HG03139 (cell line): ENCODE measurements at regions not wholly inside any gene's neighbourhood (a gene's known extent, or its start where the extent isn't known, plus 50 kb on each side); places are given as distances from the start of the nearest gene placed in this dataset.
"Not testable (repeated sequence)": the region's sequence is repeated elsewhere in the genome, so short reads cannot be mapped to it uniquely, and the experiment has no call there.

Experiments
- ATAC-seq: cut with Tn5 transposase; IDR thresholded peaks from one replicate; pipeline ENCODE4 v1.9.1; 2021; ENCODE audit not compliant: unreplicated experiment

DNA sequence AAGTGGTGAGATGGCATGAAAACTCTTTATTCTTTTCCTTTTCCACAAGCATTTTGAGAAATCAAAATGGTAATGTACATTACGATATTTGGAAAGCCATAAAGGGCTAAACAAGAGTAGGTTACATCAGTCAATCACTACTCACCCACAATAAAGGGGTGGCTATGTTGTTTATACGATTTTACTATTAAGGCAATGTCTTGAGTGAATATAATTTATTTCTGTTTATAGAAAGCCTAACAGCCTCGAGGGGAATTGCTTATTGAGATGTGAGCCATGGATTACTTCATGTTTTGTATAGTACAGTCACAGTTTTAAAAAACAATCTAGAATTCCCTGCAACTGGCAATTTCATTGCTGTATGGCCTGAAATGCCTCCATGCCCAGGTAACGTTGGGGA lies 237.5 kb upstream of the RBBP8 start:
- ATAC-seq = no peak

DNA sequence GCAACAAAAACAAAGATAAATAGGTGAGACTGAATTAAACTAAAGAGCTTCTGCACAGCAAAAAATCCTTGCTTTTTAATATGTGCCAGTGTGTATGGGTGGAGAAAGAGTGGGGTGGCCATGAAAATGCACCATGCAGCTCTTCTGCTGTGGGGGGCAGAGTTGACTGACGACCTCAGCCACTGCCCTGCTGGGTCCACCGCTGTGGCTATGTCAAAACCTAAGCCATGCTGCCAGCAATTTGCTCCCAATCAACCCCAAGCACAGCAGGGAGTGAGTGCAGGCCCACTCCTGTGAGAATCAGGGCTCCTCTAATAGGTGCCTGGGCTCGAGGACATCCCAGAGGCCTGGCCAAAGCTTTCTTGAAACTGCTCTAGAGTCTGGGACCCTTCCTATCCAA lies 235.6 kb upstream of the RBBP8 start:
- ATAC-seq = no peak

DNA sequence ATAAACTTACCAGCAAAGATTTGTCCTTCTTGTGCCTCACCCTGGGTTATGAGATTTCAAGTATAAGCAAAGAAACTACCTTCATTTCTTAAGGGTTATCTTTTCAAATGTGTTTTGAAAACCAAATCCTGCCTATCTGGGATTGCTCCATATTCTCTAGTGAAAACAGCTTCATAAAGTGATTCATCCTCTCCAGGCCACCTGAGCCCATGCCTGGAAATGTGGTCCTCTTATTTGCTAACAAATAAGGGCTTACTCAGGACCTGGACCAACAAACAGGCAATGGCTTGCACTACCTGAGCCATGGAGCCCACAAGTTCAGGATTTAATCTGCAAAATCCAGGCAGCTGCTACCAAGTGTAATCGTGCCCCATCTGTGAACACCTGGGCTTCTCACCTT lies 234.4 kb upstream of the RBBP8 start:
- no peak for ATAC-seq

GRCh38 chr18:22699629-22700028 lies 233.5 kb upstream of the RBBP8 start:
- ATAC-seq = no peak

GRCh38 chr18:22700920-22701319 lies 232.2 kb upstream of the RBBP8 start:
- ATAC-seq = no peak

GRCh38 chr18:22701326-22701725 lies 231.8 kb upstream of the RBBP8 start:
- no peak for ATAC-seq

GRCh38 chr18:22701795-22702194 lies 231.3 kb upstream of the RBBP8 start:
- no peak for ATAC-seq

DNA sequence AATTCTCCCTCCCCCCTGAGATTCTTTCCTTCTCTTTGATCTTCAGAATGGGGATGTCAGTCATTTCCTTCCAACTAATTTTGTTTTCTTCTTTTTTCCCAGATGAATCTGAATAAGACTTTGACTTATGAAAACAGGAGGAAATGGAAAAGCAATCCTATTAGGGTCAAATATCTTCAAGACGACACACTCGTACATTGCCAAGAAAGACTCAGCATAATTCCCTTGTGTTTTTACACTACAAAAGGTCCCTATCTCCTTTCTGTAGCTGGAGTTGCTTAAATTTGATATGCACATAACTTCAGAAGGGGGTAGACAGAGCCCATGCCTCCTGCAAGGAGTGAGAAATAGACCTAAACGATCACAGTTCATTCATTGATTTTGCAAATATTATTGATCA lies 230.3 kb upstream of the RBBP8 start:
- no peak for ATAC-seq

GRCh38 chr18:22703883-22704585 lies 229.1 kb upstream of the RBBP8 start:
- ATAC-seq = no peak

- ATAC-seq = no peak
Observed at GRCh38 chr18:22704586-22704918, 228.6 kb upstream of the RBBP8 start.

DNA sequence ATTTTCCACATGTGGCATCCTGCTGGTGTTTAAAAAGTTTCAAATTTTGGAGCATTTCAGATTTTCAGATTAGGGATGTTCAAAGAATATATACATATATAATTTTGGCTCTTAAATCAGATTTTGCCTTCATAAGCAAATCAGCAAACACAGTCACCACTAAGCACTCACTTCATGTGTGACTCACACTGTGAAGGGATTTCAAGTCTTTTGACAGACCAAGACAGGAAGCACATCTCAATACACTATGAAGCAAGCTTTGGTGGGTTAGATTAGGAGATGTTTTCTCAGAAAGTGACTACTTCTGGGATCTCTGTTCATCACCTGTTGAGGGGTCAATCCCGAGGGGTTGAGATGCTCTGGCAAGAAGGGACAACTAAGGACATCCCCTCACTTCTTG lies 227.8 kb upstream of the RBBP8 start:
- ATAC-seq = no peak

GRCh38 chr18:22706025-22706424 lies 227.1 kb upstream of the RBBP8 start:
- not testable (repeated sequence) for ATAC-seq

DNA sequence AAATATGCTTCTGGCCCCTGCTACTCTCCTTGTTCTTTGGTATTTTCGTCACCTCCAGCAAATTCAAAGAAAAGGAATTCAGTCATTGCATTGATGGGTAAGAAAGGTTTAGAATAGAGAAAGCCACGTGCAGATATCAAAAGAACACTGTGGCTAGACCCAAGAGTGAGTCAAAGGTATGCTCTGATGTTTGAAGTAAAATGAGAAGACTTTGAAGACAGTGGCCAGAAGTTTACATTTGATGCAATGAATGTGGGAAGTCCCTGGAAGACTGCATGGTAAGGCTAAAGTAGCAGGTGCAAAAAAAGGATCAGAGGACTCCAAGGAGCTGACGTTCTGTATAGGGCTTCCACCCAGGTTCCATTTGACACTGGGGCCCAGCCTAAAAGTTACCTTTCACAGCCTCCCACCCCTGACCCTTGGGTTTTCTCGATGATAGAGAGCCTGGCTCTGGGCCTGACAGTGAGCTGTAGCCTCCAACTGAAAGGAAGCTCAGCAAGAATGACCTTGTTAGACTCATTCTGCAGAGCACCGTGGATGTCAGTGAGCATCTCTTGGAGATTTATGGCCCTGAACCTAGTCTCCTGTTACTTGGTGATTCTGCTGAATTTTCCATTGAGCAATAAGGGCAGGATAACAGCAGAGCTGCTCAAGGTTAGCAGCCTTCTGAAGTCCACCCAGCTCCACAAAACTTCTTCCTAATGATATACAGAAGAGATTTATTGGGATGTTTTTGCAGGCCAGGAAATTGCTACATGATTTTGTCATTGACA lies 223.7 kb upstream of the RBBP8 start:
- no peak for ATAC-seq

DNA sequence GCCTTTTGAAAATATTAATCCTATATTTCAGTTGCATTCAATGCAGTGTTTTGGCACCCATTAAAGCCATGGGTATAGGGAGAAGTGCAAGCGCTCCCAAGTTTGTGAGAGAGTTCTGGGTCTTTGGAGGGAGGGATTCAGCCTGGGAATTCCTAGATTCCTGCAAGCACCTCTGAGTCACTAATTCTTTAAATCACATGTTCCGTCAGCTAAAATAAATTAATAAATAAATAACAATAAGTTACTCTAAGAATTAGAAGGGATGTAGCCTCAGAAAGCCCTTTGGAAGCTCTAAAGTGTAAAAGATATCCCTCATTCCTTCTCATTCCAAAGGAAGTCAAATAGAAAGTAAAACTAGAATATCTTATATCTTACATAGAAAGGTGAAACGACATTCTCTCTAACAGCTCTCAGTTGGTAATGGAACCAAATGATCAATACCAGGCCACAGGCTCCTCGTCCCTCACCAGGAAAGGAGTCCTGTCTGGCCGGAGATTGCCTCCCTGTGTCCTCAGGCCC lies 222.4 kb upstream of the RBBP8 start:
- no peak for ATAC-seq

- no peak for ATAC-seq
Observed at GRCh38 chr18:22711192-22711685, 221.9 kb upstream of the RBBP8 start.

DNA sequence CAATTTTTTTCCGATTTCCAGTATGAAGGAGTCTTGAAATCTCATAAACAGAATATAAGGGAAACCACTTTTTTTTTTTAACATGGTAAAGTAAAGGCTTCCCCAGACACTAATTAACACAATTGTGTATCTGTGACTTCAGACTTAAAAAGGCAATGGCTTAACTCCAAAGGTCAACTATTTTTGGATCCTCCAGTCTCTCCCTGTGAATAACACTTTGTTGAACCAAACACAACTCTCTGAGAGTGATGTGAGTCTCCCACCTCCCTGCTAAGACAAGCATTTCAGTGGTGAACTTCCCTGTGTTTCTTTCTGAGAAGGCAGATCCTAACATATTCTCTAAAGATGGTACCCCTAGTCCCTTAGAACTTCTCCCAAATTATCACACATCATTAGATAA lies 219.6 kb upstream of the RBBP8 start:
- no peak for ATAC-seq

- not testable (repeated sequence) for ATAC-seq
Observed at GRCh38 chr18:22717536-22717935, 215.6 kb upstream of the RBBP8 start.

- no peak for ATAC-seq
Observed at GRCh38 chr18:22723221-22723620, 209.9 kb upstream of the RBBP8 start.

DNA sequence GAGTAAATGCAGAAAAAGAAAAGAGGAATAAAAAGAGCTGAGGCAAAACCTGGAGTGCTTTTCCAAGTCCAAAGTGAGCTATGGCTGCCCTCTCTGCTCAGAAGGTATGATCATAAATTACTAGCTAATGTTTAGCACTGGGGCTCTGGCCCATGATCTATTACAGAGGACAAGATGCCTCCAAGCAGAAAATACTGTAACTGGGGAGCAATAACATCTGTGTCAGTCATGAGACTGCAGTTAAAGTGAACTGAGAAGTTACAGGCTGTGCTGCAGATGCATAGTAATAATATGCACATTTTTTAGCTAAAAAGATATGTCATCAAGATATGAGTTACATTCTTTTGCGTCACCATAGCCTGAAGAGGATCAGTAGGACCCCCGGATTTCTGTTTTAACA lies 209.4 kb upstream of the RBBP8 start:
- no peak for ATAC-seq

- ATAC-seq = no peak
Observed at GRCh38 chr18:22726469-22726868, 206.7 kb upstream of the RBBP8 start.

DNA sequence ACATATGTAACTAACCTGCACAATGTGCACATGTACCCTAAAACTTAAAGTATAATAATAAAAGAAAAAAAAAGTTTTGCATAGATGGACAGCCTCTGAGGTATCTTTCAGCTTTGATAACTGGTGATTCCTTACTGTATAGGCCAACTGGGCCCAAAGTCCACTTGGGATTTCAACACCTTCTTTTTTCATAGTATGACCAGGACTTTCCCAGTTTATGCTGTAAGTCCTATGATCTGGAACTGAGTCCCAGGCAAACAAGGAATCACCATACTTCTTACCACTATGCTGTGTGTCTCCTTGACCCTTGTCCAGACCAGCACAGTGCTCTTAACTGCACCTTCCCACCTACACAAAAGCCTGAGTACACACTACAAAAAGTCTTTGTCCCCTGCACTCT lies 205.1 kb upstream of the RBBP8 start:
- ATAC-seq = no peak

GRCh38 chr18:22728481-22729105 lies 204.5 kb upstream of the RBBP8 start:
- ATAC-seq = no peak
